ENCODE measurements at regions not wholly inside any gene's neighbourhood (a gene's known extent, or its start where the extent isn't known, plus 50 kb on each side); places are given as distances from the start of the nearest gene placed in this dataset.
"Not testable (repeated sequence)": the region's sequence is repeated elsewhere in the genome, so short reads cannot be mapped to it uniquely, and the experiment has no call there.

GRCh38 chr3:75192146-75192616, 471.9 kb upstream of the FRG2C start:
- Histone ChIP-seq H3K36me3 (ENCODE audit: control insufficient read depth, insufficient read depth, low read length) (no peaks in the 10 kb centered on the region), H3K27me3 (ENCODE audit: control insufficient read depth, insufficient read depth, low read length) (no peaks in the 10 kb centered on the region), H3K4me3 (ENCODE audit: low read depth, low read length) (no peak overlapping the region)
- TF ChIP-seq, protein P1, sequence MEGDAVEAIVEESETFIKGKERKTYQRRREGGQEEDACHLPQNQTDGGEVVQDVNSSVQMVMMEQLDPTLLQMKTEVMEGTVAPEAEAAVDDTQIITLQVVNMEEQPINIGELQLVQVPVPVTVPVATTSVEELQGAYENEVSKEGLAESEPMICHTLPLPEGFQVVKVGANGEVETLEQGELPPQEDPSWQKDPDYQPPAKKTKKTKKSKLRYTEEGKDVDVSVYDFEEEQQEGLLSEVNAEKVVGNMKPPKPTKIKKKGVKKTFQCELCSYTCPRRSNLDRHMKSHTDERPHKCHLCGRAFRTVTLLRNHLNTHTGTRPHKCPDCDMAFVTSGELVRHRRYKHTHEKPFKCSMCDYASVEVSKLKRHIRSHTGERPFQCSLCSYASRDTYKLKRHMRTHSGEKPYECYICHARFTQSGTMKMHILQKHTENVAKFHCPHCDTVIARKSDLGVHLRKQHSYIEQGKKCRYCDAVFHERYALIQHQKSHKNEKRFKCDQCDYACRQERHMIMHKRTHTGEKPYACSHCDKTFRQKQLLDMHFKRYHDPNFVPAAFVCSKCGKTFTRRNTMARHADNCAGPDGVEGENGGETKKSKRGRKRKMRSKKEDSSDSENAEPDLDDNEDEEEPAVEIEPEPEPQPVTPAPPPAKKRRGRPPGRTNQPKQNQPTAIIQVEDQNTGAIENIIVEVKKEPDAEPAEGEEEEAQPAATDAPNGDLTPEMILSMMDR (IDR thresholded peaks at IDR 0.05; ENCODE audit: insufficient read depth, low read length, poor library complexity, severe bottlenecking): peak; percentile 93
- no peak for DNase-seq (ENCODE audit: low read depth)

- no peak for DNase-seq (ENCODE audit: low read depth)
- Histone ChIP-seq H3K36me3 (ENCODE audit: control insufficient read depth, insufficient read depth, low read length) (no peaks in the 10 kb centered on the region), H3K27me3 (ENCODE audit: control insufficient read depth, insufficient read depth, low read length) (no peaks in the 10 kb centered on the region), H3K4me3 (ENCODE audit: low read depth, low read length) (no peak overlapping the region)
- TF ChIP-seq, protein P1 (IDR thresholded peaks at IDR 0.05; ENCODE audit: insufficient read depth, low read length, poor library complexity, severe bottlenecking): no peak
Observed at GRCh38 chr3:75193797-75194196, 470.3 kb upstream of the FRG2C start.

DNA sequence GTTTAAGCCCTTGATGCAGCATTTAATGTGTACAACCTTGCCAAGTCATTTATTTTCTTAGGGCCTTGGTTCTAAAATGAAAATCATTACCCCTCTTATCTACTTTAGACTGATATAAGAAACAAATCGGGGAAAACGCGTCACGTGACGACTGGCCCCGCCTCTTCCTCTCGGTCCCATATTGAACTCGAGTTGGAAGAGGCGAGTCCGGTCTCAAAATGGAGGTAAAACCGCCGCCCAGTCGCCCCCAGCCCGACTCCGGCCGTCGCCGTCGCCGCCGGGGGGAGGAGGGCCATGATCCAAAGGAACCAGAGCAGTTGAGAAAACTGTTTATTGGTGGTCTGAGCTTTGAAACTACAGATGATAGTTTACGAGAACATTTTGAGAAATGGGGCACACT, 449.8 kb upstream of the FRG2C start:
- not testable (repeated sequence) for H3K4me3 ChIP-seq (ENCODE audit: low read depth, low read length); H3K27me3 ChIP-seq (ENCODE audit: control insufficient read depth, insufficient read depth, low read length); DNase-seq (ENCODE audit: low read depth); H3K36me3 ChIP-seq (ENCODE audit: control insufficient read depth, insufficient read depth, low read length)

DNA sequence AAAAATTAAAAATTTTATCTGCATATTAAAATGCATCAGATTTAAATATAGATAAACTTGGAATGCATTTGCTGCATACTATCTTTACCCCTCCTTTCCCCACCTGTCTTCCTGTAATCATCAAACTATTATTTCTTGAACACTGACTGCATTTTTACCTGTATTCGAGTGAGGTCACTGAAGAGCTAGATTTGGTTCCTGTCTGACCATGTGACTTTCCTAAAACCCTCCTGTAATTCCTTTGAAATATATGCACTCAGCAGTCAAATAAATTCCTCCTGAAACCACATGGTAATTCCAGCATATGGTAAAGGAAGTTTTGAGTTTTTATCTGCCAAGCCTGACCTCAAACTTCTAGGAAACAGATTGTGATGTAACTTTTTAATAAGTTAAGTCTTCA, 445.6 kb upstream of the FRG2C start:
- H3K36me3 ChIP-seq (ENCODE audit: control insufficient read depth, insufficient read depth, low read length): no peaks in the 10 kb centered on the region
- no peaks in the 10 kb centered on the region for H3K27me3 ChIP-seq (ENCODE audit: control insufficient read depth, insufficient read depth, low read length)
- DNase-seq (ENCODE audit: low read depth): no peak
- no peak overlapping the region for H3K4me3 ChIP-seq (ENCODE audit: low read depth, low read length)
- TF ChIP-seq, protein P1 (IDR thresholded peaks at IDR 0.05; ENCODE audit: insufficient read depth, low read length, poor library complexity, severe bottlenecking): no peak

- TF ChIP-seq, protein P1 (IDR thresholded peaks at IDR 0.05; ENCODE audit: insufficient read depth, low read length, poor library complexity, severe bottlenecking): no peak
- H3K36me3 ChIP-seq (ENCODE audit: control insufficient read depth, insufficient read depth, low read length): no peaks in the 10 kb centered on the region
- no peaks in the 10 kb centered on the region for H3K27me3 ChIP-seq (ENCODE audit: control insufficient read depth, insufficient read depth, low read length)
- no peak overlapping the region for H3K4me3 ChIP-seq (ENCODE audit: low read depth, low read length)
- no peak for DNase-seq (ENCODE audit: low read depth)
Observed at GRCh38 chr3:75220932-75221331, 443.2 kb upstream of the FRG2C start.

- TF ChIP-seq, protein P1 (IDR thresholded peaks at IDR 0.05; ENCODE audit: insufficient read depth, low read length, poor library complexity, severe bottlenecking): no peak
- no peaks in the 10 kb centered on the region for H3K27me3 ChIP-seq (ENCODE audit: control insufficient read depth, insufficient read depth, low read length)
- no peak overlapping the region for H3K4me3 ChIP-seq (ENCODE audit: low read depth, low read length)
- no peaks in the 10 kb centered on the region for H3K36me3 ChIP-seq (ENCODE audit: control insufficient read depth, insufficient read depth, low read length)
- DNase-seq (ENCODE audit: low read depth): no peak
Observed at GRCh38 chr3:75224412-75224811, 439.7 kb upstream of the FRG2C start.
